NCI-H82 (cell line): ENCODE measurements at regions not wholly inside any gene's neighbourhood (a gene's known extent, or its start where the extent isn't known, plus 50 kb on each side); places are given as distances from the start of the nearest gene placed in this dataset.
"Not testable (repeated sequence)": the region's sequence is repeated elsewhere in the genome, so short reads cannot be mapped to it uniquely, and the experiment has no call there.

Experiments
- DNase-seq: peaks from one replicate; lab custom pipeline; 2025; lab: John Stamatoyannopoulos, UW

GRCh38 chr6:77324866-77325265 lies 138.4 kb downstream of the HTR1B start:
- DNase-seq, result no peak

DNA sequence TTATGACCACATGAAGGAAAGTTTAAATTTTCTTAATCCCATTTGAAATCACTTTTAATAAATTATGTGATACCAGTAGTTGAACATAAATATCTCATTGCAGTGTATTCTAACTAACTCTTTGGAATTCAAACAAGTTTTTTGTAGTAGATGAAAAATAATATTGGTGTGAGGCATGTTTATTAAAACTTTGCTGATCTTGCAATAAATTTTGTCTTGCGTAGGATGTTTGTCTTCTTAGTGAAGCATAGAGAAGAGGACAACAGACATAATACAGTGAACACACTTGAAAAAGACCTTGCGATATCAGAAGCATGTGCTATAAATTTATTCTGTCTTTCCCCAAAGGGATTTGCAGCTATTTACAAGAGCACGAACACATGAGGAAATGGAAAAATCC lies 140.7 kb downstream of the HTR1B start:
- DNase-seq, result no peak

GRCh38 chr6:77318256-77318655 lies 145.0 kb downstream of the HTR1B start:
- no peak for DNase-seq

DNA sequence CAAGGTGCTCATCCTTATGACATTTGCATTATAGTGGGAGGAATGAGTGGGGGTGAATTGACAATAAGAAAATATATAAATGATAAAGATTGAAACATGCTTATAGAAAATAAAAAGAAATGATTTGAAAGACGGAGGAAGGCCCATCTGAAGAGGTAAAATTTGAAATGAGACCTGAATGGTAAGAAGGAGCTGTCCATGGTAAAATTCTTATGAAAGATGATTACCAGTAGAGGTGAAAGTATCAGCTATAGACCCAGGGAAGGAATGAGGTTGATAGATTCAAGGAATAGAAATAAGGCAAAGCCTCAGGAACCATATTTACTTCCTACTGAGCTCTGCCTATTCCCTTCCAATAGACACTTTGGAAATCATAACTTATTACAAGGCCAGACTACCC lies 149.7 kb downstream of the HTR1B start:
- DNase-seq, result no peak

DNA sequence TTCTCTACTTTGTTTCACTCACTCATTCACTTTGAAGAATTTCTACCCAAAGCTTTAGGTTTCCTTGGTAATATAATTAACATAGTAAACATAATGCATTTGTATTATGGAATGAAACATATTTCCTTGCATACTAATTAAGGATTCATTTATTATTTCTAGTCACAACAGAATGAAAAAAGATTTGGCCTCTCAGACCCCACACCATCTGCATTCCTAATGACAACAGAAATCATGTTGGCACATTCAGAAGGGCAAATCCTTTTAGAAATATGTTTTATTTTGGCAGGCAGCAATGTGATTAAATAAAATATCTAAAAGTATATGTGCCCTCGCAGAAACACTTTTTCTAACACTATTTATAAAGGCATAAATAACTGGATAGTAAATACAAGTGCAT lies 163.4 kb downstream of the HTR1B start:
- DNase-seq, result no peak

DNA sequence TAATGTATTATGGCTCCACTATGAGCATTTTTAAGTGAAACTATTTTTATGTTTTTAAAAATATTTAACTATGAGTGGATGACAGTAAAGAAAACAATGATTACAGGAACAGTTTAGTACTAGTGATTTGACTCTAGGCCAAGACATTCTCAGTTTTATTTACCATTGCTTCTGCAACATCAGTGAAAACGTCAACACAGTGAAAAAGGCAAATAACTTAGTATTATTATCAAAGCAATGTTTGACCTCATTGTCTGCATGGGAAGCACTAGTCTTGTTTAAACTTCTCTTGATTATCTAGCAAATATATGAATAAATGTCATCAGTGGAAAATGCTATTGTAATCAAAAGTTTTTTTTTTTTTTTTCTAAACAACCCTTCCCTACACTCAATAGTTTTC lies 165.0 kb downstream of the HTR1B start:
- DNase-seq, result no peak

GRCh38 chr6:77292564-77293546 lies 170.4 kb downstream of the HTR1B start:
- no peak for DNase-seq

DNA sequence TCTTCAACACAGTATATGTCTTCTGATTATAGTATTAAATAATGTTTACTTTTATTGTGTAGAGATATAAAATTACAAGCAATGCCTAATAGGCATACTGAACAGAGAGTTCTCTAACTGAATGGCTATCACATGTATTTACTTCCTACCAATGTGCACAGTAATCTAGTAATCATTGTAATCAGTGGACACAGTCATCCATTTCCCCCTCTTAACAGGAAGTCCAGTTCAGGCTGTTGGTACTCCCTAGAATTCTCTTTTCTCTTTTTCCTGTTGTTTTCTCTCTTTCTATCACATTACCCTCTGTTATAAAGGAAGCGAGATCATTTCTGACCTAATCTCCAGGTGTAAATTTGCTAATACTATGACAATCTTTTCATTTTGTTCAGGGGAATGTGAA lies 172.5 kb downstream of the HTR1B start:
- no peak for DNase-seq

DNA sequence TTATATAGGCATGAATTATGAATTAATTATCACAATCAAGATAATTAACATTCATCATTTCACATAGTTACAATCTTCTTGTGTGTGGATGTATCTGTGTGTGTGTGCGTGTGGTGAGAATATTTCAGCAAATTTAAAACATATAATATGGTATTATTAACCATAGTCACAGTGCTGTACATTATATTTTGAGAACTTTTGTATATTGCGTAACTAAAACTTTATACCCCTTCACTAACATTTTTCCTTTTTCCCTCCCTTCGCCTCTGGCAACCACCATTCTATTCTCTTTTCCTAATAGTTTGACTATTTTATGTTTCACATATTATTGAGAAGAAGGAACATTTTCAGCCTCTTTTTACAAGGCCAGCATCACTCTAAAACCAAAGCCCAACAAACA lies 176.8 kb downstream of the HTR1B start:
- DNase-seq, result no peak

GRCh38 chr6:77273929-77274328 lies 189.4 kb downstream of the HTR1B start:
- no peak for DNase-seq

DNA sequence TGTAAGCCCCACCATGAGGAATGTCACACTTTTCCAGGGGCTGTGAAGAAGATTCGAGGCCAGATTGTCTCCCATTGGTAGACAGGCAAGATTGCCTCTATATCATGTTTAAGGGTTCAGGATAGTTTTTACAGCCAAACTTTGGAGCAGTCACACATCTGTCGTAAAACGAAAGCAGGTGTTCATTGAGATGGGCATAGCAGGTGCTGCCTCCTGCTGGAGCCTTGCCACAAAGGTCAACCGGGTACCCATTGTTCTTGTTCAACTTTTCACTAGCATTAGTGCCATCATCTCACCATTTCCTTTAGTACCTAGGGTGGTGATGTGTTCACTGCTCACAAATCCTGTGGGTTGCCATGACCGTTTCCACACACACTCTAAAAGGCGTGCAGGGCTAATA lies 198.3 kb downstream of the HTR1B start:
- no peak for DNase-seq

GRCh38 chr6:77263003-77263402 lies 200.3 kb downstream of the HTR1B start:
- DNase-seq, result no peak

- not testable (repeated sequence) for DNase-seq
Measured at GRCh38 chr6:77251801-77252200, 211.5 kb downstream of the HTR1B start.

- no peak for DNase-seq
Measured at GRCh38 chr6:77249560-77249959, 213.7 kb downstream of the HTR1B start.

- DNase-seq, result no peak
Measured at GRCh38 chr6:77245026-77245425, 218.3 kb downstream of the HTR1B start.

- DNase-seq, result no peak
Measured at GRCh38 chr6:77231438-77232305, 231.6 kb downstream of the HTR1B start.

GRCh38 chr6:77228279-77228678 lies 235.0 kb downstream of the HTR1B start:
- no peak for DNase-seq

GRCh38 chr6:77217896-77218295 lies 245.4 kb downstream of the HTR1B start:
- no peak for DNase-seq

DNA sequence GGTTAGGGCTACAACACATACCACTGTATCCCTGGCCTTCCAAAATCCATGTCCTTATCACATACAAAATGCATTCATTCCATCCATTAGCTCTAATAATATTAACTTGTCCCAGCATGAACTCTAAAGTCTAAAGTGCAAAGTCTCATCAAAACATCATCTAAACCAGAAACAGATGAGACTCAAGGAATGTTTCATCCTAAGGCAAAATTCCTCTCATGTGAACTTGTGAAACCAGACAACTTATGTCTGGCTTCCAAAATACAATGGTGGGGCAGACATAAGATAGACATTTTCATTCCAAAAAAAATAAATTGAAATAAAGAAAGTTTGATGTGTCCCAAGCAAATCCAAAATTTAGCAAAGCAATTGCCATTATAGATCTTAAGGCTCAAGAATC lies 257.4 kb downstream of the HTR1B start:
- no peak for DNase-seq

DNA sequence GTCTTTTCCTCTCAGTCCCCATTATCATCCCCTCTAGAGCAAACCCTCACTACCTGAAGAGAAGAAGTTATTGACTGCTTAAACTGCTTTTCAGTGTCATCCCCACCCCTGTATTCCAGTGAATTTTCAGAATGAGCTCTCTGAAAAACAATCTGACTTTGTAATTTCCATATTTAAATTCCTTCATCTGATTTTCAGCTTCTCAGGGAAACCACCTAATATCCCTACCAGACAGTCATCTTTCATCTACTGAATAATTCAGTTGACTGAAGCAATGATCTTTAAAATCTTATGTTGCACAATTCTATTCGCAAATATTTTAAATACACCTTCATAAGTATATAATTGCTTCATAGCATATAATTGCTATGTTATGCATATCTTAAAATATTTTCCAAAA lies 258.7 kb downstream of the HTR1B start:
- DNase-seq, result no peak

- DNase-seq, result no peak
Measured at GRCh38 chr6:77183447-77183846, 279.8 kb downstream of the HTR1B start.

GRCh38 chr6:77181749-77182148 lies 281.5 kb downstream of the HTR1B start:
- no peak for DNase-seq

DNA sequence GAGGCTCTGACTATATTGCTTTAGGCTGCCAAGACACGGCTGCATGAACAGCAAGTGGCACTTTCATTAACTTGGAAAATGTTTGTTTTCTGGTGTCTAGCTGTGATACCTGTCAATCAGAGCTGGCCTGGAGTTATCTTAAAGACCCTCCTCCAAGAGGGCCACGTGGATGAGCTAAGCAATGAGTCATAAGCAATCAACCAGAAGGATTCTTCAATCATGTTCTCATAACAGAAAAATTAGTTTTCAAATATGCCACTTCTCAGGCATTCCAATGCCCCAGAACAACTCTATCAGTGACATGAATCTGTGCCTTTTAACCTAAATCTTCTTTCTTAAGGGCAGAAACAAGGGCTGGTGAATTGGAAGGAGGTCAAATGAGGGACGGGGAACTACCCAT lies 283.0 kb downstream of the HTR1B start:
- no peak for DNase-seq
